NOMO-1 treated with DMSO at 0.1 percent for 48 hours (cell line): ENCODE measurements at regions not wholly inside any gene's neighbourhood (a gene's known extent, or its start where the extent isn't known, plus 50 kb on each side); places are given as distances from the start of the nearest gene placed in this dataset.

Source experiments
- DNase-seq: peaks from one replicate; lab custom pipeline; 2025; ENCODE audit not compliant: unreplicated experiment; lab: John Stamatoyannopoulos, UW

- no peak for DNase-seq
Measured at GRCh38 chr6:29884261-29884660, 56.6 kb downstream of the HLA-G start.

- DNase-seq, result no peak
Measured at GRCh38 chr6:29886701-29887100, 55.6 kb upstream of the HLA-A start.

- no peak for DNase-seq
Measured at GRCh38 chr6:29887330-29887818, 55.0 kb upstream of the HLA-A start.

- peak; percentile 15 for DNase-seq
Measured at GRCh38 chr6:29887819-29888776, 54.2 kb upstream of the HLA-A start.
